Psoas muscle (tissue), 7 donors: ENCODE measurements at regions not wholly inside any gene's neighbourhood (a gene's known extent, or its start where the extent isn't known, plus 50 kb on each side); places are given as distances from the start of the nearest gene placed in this dataset.

ENCODE experiments used
- ATAC-seq, 4 donors: fragments of 200-7000 bp; cut with Tn5 transposase; one replicate each; pipeline ENCODE4 v1.9.1; 2020; ENCODE audit warnings: moderate library complexity in 3 of 4, mild to moderate bottlenecking in 2 of 4
- DNase-seq, 2 donors: peaks; one replicate each; pipeline ENCODE4 v3.0.0-alpha.2; 2020
- H3K27ac ChIP-seq: fragments of 200-600 bp; one replicate; pipeline ENCODE4 v1.8.0; 2022
- H3K27me3 ChIP-seq, 3 donors: fragments of 200-600 bp in 1 of 3; one replicate each; pipeline versions ENCODE4 v1.6.1 to v1.8.0; 2013 to 2022; ENCODE audit warnings: low read length in 2 of 3, mild to moderate bottlenecking in 2 of 3, moderate library complexity in 1 of 3; ENCODE audit not compliant: insufficient read depth in 3 of 3
- H3K36me3 ChIP-seq, 2 donors: fragments of 200-600 bp in 1 of 2; one replicate each; pipeline versions ENCODE4 v1.6.1 to v1.8.0; 2013 to 2022; ENCODE audit warnings: low read depth in 1 of 2, mild to moderate bottlenecking in 1 of 2, moderate library complexity in 1 of 2; ENCODE audit not compliant: insufficient read depth in 1 of 2
- H3K4me1 ChIP-seq: fragments of 200-600 bp; one replicate; pipeline ENCODE4 v1.8.0; 2022
- H3K4me3 ChIP-seq: fragments of 200-600 bp; one replicate; pipeline ENCODE4 v1.8.0; 2022; ENCODE audit warnings: mild to moderate bottlenecking
- H3K9me3 ChIP-seq: fragments of 200-600 bp; one replicate; pipeline ENCODE4 v1.8.0; 2022
- CTCF ChIP-seq: fragments of 200-600 bp; IDR thresholded peaks from one replicate; pipeline ENCODE4 v1.8.0; 2022; ENCODE audit warnings: antibody characterized with exemption
- WGBS, 3 donors: extraction: QIAGEN DNeasy Blood & Tissue Kit; methylation state at CpG; one replicate each; pipeline versions ENCODE4 v1.1.6 to v1.1.7; 2013; 5-methylcytosine and 5-hydroxymethylcytosine counted together
- intact Hi-C, 2 donors: fragments of 100-400 bp; cut with DNase I; formaldehyde crosslinking; loops; one replicate each; pipeline versions ENCODE4 v1.11.0 to v1.14.2; 2022
- donor health status: healthy with polysubstance abuse.
- donor health status: DM: no; HTN: no; CAD: no; lungs with moderate emphysema.
- donor health status: Bipolar disorder and iron deficiency.
- donor health status: healthy.
- donor health status: DM: yes; HTN: yes; CAD: no.
- donor health status: DM: no; HTN: no; CAD: no.
- donor health status: DM: yes; HTN: yes; CAD: no.

GRCh38 chr5:18023275-18023674 is 389.0 kb downstream of the TAF11L14 start:
- ATAC-seq (no peak), DNase-seq (no peak)
- Histone ChIP-seq H3K27ac (no peak overlapping the region), H3K27me3 (no peaks in the 10 kb centered on the region), H3K36me3 (no peaks in the 10 kb centered on the region), H3K4me3 (no peak overlapping the region), H3K9me3 (no peaks in the 10 kb centered on the region), H3K4me1 (no peaks in the 10 kb centered on the region)
- WGBS, 3 donors = 70 to 76% (median 76%) methylated on average over 2 of the region's 2 CpGs
- TF ChIP-seq CTCF = no peak
- intact Hi-C loops = no loop called here

GRCh38 chr5:18023986-18024385 is 389.7 kb downstream of the TAF11L14 start:
- Histone ChIP-seq H3K27ac (no peak overlapping the region), H3K9me3 (no peaks in the 10 kb centered on the region), H3K36me3 (no peaks in the 10 kb centered on the region), H3K4me1 (no peaks in the 10 kb centered on the region), H3K4me3 (no peak overlapping the region), H3K27me3 (no peaks in the 10 kb centered on the region)
- TF ChIP-seq CTCF = no peak
- ATAC-seq = no peak
- WGBS, 3 donors = 75 to 83% (median 75%) methylated on average over 2 of the region's 2 CpGs
- DNase-seq = no peak
- intact Hi-C loops = no loop called here

GRCh38 chr5:18024542-18024941 is 390.3 kb downstream of the TAF11L14 start:
- Histone ChIP-seq H3K27ac (no peak overlapping the region), H3K4me3 (no peak overlapping the region), H3K4me1 (no peaks in the 10 kb centered on the region), H3K27me3 (no peaks in the 10 kb centered on the region), H3K9me3 (no peaks in the 10 kb centered on the region), H3K36me3 (no peaks in the 10 kb centered on the region)
- DNase-seq = no peak
- WGBS, 3 donors = 79 to 91% (median 79%) methylated on average over 2 of the region's 2 CpGs
- TF ChIP-seq CTCF = no peak
- intact Hi-C loops = no loop called here
- no peak for ATAC-seq

GRCh38 chr5:18027241-18027867 is 393.1 kb downstream of the TAF11L14 start:
- no peak for TF ChIP-seq CTCF
- H3K9me3 ChIP-seq = no peaks in the 10 kb centered on the region
- DNase-seq (no peak), ATAC-seq (no peak)
- H3K4me1 ChIP-seq = no peaks in the 10 kb centered on the region
- H3K27ac ChIP-seq = no peak overlapping the region
- intact Hi-C loops = no loop called here
- no peaks in the 10 kb centered on the region for H3K27me3 ChIP-seq
- no peaks in the 10 kb centered on the region for H3K36me3 ChIP-seq
- H3K4me3 ChIP-seq = no peak overlapping the region

GRCh38 chr5:18028036-18028435 is 393.8 kb downstream of the TAF11L14 start:
- intact Hi-C loops = no loop called here
- Histone ChIP-seq H3K27me3 (no peaks in the 10 kb centered on the region), H3K36me3 (no peaks in the 10 kb centered on the region), H3K4me1 (no peaks in the 10 kb centered on the region), H3K9me3 (no peaks in the 10 kb centered on the region), H3K27ac (no peak overlapping the region), H3K4me3 (no peak overlapping the region)
- ATAC-seq (no peak), DNase-seq (no peak)
- no peak for TF ChIP-seq CTCF
- 32 to 44% (median 32%) methylated on average over 1 of the region's 1 CpG for WGBS, 3 donors
